NB4 (cell line): ENCODE measurements at regions not wholly inside any gene's neighbourhood (a gene's known extent, or its start where the extent isn't known, plus 50 kb on each side); places are given as distances from the start of the nearest gene placed in this dataset.

Experiments used
- TF ChIP-seq, protein P1 (sequence below): IDR thresholded peaks from 2 replicates; pipeline ENCODE4 v1.6.1; 2011; ENCODE audit warnings: low read depth, low read length
- TF ChIP-seq, protein P2 (sequence below): IDR thresholded peaks from one replicate; pipeline ENCODE4 v1.5.1; 2012; ENCODE audit warnings: low read depth, low read length

DNA sequence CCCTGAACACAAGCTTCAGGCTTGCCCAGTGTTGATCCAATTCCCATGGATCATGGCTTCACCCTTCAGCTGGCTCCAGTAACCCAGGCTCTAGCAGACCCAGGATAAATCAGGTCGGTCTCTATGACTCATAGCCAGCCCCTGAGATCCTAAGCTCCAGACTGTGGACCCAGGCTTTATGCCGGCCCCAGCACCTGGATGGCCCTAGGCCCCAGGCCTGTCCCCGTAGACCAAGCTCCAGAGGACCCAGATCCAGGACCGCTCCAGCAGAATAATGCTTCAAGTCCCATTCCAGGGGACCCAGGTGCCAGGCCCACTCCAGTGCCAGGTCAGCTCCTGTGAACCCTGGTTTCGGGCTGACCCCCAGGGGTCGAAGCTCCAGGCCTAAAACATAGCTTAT, 1589.9 kb upstream of the DDX18 start:
- TF ChIP-seq, protein P1, sequence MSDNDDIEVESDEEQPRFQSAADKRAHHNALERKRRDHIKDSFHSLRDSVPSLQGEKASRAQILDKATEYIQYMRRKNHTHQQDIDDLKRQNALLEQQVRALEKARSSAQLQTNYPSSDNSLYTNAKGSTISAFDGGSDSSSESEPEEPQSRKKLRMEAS = no peak
- TF ChIP-seq, protein P2, sequence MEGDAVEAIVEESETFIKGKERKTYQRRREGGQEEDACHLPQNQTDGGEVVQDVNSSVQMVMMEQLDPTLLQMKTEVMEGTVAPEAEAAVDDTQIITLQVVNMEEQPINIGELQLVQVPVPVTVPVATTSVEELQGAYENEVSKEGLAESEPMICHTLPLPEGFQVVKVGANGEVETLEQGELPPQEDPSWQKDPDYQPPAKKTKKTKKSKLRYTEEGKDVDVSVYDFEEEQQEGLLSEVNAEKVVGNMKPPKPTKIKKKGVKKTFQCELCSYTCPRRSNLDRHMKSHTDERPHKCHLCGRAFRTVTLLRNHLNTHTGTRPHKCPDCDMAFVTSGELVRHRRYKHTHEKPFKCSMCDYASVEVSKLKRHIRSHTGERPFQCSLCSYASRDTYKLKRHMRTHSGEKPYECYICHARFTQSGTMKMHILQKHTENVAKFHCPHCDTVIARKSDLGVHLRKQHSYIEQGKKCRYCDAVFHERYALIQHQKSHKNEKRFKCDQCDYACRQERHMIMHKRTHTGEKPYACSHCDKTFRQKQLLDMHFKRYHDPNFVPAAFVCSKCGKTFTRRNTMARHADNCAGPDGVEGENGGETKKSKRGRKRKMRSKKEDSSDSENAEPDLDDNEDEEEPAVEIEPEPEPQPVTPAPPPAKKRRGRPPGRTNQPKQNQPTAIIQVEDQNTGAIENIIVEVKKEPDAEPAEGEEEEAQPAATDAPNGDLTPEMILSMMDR = no peak
